Inflammatory macrophage treated with lipopolysaccharide for 4 hours (primary cell): ENCODE measurements at regions not wholly inside any gene's neighbourhood (a gene's known extent, or its start where the extent isn't known, plus 50 kb on each side); places are given as distances from the start of the nearest gene placed in this dataset.

Experiments used
- DNase-seq: peaks from one replicate; pipeline ENCODE4 v3.0.0-alpha.2; 2020

DNA sequence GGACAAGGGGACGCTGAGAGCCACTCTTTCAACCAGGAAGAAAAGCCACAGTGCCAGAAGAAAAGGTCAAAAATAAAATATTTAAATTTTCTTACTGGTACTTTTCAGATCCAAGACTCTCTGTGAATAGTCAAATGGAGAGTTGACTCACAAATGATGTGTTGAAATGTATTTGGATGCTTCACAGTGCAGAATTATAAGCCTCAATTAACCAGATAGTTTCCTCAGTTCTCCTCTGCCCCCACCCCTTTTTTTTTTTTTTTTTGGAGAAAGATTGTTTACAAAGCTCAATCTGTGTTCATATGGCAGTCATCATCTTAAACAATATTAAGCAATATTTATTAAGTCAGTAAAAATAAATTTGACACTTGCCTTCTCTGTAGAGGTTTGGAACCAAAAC is 470.8 kb downstream of the FGF9 start:
- no peak for DNase-seq

DNA sequence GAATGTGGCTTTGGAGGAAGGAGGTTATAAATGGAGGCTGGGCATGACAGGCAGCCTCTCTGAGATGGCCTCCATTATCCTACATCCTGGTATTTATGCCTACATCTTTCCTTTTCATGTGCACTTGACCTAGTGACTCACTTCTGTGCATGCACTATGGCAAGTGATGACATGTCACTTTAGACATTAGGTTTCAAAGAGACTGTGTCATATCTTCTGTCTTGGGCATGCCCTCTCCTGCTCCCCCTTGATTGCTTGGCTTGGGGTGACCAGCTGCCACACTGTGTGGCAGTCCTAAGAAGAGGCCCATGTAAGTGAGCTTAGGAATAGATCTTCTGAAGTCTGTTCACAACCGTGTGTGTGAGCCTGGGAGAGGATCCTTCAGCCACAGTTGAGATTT is 472.8 kb downstream of the FGF9 start:
- DNase-seq = no peak

DNA sequence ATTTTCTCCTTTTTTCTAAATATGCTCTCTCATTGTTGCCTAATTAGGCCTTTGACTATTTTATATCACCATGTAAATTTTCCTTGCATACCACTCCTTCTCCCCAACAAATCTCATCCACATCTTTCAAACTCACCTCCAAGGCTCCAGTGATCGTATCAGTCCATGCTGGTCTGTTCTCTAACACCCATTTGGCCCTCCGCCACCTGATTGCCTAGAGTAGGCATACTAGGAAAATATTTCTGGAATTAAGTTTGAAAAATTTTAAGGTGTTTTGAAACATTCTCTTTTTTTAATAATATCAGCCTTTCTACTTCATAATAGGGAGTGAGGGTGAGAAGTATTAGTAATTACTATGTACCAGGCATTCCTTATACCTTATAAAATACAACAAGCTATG is 473.9 kb downstream of the FGF9 start:
- no peak for DNase-seq

DNA sequence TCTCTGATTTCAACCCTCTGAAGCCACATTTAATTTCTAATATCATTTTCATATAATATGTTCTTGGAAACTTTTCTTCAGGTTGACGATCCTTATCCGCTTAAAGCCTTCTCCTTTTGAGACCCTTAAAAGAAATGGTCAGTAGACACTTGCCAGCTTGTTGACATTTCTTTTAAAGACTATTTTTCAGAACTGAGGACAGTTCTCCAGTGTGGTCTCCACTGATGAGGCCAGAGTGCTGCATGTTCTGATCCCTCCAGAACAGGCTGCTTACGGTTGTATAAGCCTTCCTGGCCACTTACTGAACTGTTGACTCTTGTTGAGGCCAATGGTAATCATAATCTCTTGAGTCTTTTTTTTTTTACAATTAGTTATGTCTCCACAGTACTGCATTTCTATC is 477.3 kb downstream of the FGF9 start:
- DNase-seq = no peak

DNA sequence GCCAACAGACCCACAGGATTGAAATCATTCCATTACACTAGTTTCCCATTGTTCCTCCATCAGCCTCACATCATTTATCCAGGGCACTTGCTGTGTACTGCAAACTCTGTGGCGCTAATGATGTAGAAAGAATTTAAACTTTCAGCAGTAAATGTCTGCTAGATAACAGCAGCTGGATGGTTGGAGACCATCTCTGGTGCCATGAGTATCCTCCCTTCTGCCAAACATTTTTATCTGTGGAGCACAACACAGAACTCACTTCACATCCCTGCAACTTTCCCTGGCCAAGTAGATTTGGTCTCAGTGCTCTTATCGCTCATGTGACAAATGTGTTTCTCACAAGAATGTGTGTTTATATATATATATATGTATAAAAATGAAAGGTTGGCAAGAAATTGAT is 481.9 kb downstream of the FGF9 start:
- no peak for DNase-seq

DNA sequence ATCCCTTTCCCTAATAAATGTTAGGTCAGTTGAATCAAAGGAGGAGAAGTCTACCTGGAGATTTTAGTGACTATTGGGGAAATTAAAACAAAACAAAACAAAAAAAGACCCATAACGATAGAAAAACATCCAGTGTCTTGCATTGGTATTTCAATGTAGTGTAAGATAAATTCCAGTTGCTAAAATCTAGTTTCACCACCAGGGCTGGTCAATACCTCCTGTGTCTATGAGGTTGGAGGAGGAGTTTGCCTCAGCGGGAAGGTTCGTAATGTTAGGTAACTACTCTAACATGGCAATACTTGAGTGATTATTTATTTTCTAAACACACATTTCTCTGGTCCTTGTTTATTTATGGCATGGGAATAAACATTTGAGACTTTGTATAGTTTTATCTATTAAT is 483.2 kb downstream of the FGF9 start:
- DNase-seq = no peak

DNA sequence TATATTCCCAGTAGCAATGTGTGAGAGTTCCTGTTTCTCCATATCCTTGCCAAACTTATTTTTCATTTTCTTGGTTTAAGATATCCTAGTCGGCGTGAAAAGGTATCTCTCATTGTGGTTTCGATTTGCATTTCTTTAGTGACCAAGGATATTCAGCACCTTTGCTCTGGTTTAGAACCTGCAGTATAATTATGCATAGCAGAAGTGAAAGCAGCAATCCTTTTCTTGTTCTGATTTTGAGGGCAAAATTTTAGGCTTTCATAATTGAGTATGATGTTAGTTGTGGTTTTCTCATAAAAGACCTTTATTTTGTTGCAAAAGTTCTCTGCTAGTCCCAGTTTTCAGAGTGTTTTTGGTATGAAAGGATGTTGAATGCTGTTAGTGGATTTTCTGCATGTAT is 491.0 kb downstream of the FGF9 start:
- peak; percentile 77 for DNase-seq

DNA sequence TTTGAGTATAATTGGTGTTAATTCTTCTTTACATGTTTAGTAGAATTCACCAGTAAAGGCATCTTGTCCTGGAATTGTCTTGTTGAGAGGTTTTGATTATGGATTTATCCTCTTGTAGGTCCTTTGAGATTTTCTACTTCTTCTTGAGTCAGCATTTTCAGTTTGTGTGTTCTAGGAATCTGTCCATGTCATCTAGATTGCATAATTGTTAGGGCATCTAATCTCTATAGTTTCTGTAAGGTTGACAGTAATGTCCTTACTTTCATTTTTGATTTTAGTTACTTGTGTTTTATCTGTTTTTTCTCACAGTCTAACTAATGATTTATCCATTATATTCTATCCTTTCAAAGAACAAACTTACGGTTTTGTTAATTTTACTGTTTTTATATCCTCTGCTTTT is 492.0 kb downstream of the FGF9 start:
- DNase-seq = peak; percentile 87

DNA sequence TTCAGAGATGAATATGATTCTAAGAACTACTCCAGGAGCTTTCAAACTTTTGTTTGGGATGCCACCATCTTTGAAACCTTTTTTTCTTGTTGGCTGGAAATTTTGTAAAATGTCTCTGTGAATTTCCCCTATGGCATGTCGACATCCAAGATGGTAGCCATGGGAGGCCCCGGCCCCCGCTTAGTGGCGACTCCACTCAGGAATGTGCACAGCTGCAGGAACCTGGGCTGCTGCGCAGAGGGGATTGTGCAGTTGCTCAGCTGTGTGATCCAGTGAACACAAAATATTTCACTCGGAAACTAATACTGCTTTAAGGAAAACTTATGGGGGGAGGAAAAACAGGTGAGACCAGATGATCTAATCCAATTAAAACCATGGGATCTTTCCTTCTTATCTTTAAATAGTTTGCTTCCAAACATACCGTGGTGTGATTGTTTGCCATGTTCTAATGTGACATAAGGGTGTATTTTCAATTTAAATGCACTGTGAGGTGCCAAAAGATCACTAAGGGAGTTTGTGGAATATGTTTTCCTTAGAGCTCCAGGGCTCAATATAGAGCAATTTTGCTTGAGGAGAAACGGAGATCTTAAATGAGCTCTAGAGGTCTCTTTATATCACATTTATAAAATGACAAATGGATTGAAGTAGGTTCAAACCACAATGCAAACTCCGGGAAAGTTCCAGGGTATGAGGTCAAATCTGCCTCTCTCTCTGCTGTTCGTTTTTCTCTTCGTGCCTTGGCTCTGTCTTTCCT is 497.7 kb downstream of the FGF9 start:
- no peak for DNase-seq

DNA sequence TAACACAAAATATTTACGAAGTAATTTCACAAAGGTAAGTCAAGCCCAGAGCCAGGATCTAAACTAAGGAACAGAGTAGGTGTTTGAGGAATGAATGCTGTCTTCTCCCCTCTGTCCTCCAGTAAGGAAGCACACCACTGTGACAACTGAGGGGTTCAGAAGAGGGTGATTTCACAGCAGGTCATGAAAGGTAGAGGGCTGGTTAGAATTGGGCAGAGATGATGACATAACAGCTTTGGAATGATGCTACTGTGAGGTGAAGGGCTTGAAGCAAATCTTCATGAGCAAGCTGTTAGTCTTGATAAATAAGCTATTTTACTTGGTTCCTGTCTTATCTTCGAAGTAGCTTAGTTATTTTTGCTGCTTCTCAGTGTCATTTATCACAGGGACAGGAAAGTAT is 498.6 kb downstream of the FGF9 start:
- no peak for DNase-seq

DNA sequence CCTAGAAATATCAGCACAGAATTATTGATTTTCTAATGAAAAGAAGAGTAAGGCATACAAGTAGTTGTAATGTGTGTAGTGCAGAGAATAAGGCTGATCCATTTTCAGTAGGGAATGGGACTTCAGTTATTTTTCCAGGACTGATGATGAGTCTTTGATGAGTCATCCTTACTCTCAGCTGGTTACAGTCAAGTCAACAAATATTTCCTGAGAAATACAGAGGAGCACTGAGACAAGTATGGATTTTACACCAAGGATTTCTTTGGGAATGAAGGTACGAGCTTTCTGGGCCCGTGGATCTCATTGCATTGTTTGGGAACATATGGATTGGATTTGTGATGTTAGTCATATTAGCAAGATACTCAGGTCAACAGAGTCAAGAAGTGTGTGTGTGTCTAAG is 502.7 kb downstream of the FGF9 start:
- DNase-seq = no peak

DNA sequence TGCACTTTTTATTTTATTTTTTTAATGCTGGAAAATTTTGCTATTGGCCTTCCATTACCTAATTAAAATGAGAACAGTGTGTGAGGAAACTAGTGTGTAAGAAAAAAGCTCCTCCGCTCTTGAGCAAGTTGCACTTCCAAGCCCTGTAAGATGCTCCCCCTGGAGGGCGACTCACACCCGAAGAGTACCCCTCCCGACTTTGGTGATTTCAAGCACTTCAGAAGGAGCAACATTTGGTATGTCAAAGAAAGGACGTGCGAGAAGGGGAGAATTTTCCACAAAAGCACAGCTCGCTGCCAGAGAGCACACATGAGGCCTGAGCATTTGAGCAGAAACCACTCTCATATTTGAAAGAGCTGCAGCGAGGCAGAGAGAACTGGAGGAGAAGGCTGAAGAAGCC is 504.4 kb downstream of the FGF9 start:
- DNase-seq = no peak

DNA sequence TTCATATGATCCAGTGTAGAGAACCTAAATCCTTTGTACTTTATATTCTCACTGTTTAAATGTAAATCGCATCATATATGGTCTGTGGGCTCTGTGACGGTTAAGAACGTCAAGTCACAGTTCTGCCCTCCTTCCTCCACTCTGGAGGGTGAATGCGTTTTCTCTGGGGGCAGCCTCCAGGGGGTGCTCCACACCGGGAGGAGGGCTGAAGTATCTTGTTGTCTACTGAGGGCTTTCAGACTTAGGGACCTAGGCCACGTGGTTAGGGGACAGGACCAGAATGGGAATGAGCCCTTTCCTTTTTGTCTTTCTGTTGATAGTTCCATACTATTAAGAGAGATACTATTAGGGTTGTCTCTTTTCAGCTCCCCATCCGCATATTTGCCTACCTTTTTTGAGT is 504.9 kb downstream of the FGF9 start:
- no peak for DNase-seq

DNA sequence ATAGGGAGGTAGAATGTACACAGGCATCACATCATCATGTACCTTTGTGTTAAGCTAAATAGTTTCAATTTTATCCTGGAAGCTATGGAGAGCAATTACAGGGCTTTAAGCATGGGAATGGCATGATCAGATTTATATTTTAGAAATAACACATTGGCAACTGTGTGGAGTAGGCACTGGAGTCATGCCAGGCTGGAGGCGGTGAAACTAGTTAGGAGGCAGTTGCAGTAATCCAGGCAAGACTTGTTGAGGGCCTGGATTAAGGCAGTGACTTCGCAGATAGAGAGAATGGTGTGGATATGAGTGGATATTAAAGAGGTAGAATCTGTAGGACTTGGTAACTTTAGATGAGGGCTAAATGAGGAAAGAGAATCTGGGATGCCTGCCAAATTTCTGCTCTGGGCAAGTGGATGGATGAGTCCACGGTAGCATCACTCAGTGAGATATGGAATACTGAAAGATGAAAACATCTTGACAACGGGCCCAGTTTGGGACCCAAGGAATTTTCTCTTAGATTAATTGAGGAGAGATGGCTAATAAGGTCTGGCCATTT is 506.2 kb downstream of the FGF9 start:
- no peak for DNase-seq

DNA sequence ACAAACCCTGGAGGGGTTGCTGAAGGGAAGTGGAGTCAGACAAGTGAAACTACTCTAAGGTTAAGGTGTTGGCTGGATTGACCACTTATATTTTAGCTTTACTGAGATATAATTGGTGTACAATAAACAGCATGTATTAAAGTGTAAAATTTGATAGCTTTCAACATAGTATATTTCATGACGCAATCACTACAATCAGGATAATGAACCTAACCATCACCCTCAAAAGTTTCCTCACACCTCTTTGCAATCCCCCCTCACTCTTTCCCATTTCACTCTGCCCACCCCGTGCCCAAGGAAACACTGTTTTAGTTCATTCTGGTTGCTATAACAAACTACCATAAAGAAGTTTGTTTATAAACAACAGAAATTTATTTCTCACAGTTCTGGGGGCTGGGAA is 508.0 kb downstream of the FGF9 start:
- no peak for DNase-seq

DNA sequence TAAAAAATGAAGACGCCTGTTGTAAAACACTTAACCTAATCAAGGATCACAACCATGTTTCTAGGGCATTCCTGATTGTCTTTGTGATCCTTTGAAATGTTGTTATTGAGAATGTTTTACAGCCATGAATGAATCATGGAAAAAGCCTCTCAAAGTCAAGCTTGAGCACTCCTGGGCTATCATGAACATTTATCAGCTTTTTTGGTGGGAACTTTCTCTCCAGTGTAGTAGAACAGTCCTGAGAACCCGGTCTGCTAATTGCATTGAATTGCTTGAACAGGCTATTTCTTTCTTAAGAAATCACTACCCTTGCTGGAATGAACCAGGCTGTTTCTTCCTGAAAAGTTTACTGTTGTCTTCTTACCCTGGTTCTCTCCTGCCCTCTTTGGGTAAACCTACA is 516.5 kb downstream of the FGF9 start:
- no peak for DNase-seq

DNA sequence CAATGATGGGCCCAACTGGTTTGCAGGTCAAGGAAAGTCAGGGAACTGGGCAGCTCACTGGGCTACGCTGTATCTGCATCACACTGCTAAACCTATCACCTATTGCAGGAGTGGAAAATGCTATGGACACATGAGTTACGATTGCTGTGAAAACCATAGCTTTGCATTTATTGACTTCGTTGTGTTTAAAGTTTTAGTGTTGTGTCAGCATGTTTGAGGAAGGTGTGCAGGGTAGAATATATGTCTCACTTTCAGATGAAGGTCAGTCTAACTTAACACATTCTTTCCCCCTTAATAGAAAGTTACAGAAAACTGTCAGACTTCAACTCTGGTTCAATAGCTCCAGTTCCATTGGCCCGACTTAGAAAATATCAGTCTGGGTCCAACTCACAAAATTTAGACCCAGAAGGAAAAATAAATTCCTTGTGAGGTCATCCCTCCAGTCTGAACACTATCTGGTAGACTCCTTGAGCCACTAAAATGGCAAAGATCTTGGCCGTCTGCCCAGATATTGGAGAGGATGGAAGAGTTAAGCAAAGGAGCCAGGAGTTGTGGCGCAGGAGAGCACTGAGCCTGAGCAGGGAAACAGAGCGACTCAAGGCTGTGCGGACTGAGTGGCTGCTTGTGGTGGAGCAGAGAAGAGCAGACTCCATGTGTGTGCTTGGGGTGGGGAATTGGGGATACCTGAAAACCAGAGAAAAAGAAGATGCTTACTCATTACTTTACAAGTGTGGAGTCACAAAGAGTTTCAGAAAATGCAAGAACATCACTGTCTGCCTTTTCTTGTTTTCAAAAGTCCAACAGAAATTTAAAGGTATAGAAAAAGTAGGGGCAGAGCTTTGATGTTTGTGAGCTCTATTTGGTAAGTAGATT is 518.5 kb downstream of the FGF9 start:
- DNase-seq = no peak

DNA sequence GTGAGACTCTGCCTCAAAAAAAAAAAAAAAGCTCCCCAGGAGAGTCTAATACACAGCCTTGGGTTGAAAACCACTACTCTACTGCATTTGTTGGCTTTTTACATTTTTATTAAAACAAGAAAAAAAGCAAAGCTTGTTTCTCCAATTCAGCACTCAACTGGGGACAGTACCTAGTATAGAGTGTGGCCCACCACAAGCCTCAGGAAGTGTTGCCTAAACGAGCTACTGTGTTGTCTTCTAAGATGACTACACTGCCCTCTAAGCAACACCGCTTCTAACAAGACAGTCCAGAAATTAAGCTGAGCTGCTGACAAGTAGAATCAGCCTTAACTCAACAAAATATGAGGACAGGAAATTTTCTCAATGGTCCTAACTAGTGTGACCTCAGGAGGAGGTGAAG is 522.2 kb downstream of the FGF9 start:
- no peak for DNase-seq

DNA sequence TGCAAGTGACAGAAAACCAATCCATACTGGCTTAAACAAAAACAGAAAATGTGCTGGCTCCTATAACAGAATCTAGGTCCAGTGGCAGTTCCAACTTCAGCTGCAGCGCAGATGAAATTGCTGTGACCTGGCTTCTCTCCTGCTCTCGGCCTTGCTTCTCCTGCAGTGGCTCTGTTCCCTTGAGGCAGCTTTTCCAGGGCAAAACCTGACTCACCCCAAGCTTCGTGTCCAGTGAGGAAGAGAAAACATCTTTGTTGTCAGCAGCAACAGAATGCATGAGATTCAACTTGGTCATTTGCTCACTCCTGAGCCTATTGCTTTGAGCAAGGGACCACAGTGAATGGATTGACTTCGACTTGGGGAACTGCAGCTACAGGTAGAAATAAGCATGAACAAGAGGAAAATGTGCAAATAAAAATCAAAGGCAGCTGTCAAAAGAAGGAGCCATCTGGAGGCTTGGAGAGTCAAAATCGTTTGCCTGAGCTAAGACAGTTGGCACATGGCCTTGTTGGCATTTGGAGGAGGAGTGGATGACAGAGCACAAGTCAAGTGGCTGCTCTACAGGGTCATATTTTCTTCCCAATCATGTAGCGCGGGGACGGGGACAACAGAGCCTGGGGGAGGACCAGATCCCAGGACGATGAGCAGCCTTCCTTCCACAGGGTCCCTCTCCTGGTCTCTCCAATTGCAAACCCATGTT is 523.4 kb downstream of the FGF9 start:
- no peak for DNase-seq

DNA sequence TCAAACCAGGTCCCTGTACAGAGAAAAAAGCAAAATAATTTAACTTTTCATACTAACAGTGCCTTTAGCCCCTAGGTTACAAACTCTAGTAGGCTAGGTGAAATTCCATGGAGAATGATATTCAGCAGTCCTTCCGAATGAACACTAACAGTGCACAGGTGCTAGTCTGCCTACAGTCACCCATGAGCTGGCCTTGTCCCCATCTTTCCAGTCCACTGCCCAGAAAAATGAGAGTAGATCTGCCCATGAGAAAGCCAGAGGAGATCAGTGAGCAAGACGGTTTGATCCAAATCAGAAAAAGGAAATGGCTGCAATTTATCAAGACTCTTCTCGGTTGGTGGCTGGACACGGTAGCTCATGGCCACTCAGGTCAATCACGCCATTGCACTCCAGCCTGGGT is 524.9 kb downstream of the FGF9 start:
- DNase-seq = no peak

DNA sequence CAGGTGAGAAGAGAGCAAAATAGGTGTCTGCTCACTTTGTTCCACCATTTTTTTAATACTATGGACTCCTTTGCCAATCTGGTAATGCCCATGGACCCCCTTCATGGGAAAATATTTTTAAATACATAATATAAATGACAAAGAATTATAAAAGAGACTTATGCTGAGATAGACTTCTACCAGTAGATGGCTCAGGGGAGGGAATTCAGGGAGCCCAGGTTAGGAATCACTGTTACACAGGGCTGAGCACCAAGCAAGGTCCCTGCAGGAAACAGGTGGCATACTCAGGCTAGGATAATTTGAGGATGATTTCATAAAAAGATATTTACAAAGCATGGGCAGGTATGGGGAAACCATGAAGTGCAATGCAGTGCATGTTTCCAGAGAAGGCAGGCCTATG is 525.9 kb downstream of the FGF9 start:
- no peak for DNase-seq

DNA sequence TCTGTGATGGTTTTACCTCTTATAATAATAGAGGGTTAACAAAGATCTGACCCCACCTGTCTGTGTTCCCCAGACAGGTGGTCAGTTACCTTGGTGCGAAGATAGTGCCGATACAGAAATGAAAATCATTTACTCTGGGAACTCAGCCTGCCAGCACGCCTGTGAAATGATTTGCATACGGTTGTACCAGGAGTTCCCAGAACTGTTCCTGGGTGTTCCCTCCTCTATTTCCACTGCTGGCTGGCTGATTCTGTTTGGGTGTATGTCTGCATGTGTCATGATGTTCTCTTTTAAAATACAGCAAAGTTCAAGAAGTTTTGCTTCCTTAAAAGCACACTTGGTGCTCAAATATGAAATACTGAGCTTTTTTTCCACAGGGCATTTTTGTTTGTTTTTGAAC is 527.1 kb downstream of the FGF9 start:
- no peak for DNase-seq

DNA sequence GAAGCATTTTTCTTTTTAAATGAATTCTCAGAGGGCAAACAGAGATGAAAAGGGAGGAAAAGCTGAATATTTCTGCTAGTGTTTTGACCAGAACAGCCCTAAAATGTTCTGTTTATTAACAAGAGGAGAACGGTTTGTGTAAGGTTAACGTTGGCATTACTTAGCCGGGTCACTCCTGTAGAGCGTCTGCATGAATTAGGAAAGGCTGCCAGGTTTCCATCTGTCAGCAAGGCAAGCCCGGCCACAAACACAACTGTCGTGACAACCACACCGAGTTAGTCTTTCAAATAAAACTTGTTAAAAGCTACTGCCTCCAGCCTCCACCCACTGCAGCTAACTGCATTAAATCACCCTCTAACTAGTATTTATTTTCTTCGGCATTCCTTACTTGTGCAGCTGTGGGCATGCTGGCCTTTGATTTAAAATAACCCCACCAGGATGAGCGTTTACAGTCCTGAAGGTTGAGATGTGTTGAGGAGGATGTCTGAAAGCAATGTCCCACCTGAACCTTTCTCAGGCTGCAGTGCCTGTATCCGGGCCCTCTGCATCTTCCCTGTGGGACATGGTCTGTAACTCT is 527.9 kb downstream of the FGF9 start:
- no peak for DNase-seq
